Immature natural killer cell (primary cell): ENCODE measurements at regions not wholly inside any gene's neighbourhood (a gene's known extent, or its start where the extent isn't known, plus 50 kb on each side); places are given as distances from the start of the nearest gene placed in this dataset.
"Not testable (repeated sequence)": the region's sequence is repeated elsewhere in the genome, so short reads cannot be mapped to it uniquely, and the experiment has no call there.

Experiments used
- DNase-seq, 3 donors: peaks; one replicate each; pipeline ENCODE4 v3.0.0; 2022; ENCODE audit warnings: mixed read lengths in 1 of 3
- H3K27ac Mint-ChIP-seq, 6 donors: one replicate each; pipeline ENCODE4 v1.8.0; 2020; ENCODE audit warnings: mixed read lengths in 6 of 6, mild to moderate bottlenecking in 5 of 6, inconsistent platforms in 4 of 6, moderate library complexity in 3 of 6
- H3K27me3 Mint-ChIP-seq, 3 donors: one replicate each; pipeline ENCODE4 v1.8.0; 2020 to 2021; ENCODE audit warnings: low read depth in 3 of 3, mild to moderate bottlenecking in 3 of 3, mixed read lengths in 3 of 3, moderate library complexity in 3 of 3, inconsistent platforms in 1 of 3
- H3K36me3 Mint-ChIP-seq, 3 donors: one replicate each; pipeline ENCODE4 v1.8.0; 2020; ENCODE audit warnings: mixed read lengths in 3 of 3, inconsistent platforms in 2 of 3, mild to moderate bottlenecking in 2 of 3
- H3K4me1 Mint-ChIP-seq, 2 donors: one replicate each; pipeline ENCODE4 v1.8.0; 2020; ENCODE audit warnings: inconsistent platforms in 2 of 2, mild to moderate bottlenecking in 2 of 2, mixed read lengths in 2 of 2, moderate library complexity in 1 of 2
- H3K4me3 Mint-ChIP-seq, 5 donors: one replicate each; pipeline ENCODE4 v1.8.0; 2020; ENCODE audit warnings: mild to moderate bottlenecking in 5 of 5, mixed read lengths in 5 of 5, inconsistent platforms in 3 of 5, moderate library complexity in 3 of 5
- H3K9me3 Mint-ChIP-seq, 6 donors: one replicate each; pipeline ENCODE4 v1.8.0; 2020; ENCODE audit warnings: mild to moderate bottlenecking in 6 of 6, mixed read lengths in 6 of 6, inconsistent platforms in 4 of 6, moderate library complexity in 3 of 6

DNA sequence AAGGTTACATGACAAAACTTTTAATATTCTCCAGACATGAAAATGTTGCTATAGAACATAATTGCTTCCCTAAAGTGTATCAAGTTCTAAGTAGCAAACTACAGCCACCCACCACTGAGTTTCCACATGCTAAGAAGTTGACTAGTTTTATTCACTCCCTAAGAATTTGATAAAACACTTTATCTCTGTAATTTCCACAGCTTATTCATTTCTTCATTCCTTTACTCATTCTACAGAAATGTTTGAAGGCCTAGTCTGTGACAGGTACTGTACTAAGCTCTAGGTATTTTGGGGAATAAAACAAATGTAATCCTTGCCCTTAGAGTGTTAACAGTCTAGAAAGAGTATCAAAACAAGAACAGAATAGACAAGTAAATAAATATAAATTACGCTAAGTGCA lies 101.8 kb upstream of the DIAPH3 start:
- no peaks in the 10 kb centered on the region for H3K36me3 Mint-ChIP-seq
- no peak overlapping the region for H3K27ac Mint-ChIP-seq
- no peak overlapping the region for H3K4me3 Mint-ChIP-seq
- peaks cover 2 to 3% (median 2%) of the 10 kb centered on the region in 3 donors for H3K27me3 Mint-ChIP-seq
- H3K4me1 Mint-ChIP-seq = peaks cover 0 to 4% of the 10 kb centered on the region in 2 donors
- peaks cover 0 to 2% (median 0%) of the 10 kb centered on the region in 6 donors for H3K9me3 Mint-ChIP-seq
- DNase-seq = no peak

DNA sequence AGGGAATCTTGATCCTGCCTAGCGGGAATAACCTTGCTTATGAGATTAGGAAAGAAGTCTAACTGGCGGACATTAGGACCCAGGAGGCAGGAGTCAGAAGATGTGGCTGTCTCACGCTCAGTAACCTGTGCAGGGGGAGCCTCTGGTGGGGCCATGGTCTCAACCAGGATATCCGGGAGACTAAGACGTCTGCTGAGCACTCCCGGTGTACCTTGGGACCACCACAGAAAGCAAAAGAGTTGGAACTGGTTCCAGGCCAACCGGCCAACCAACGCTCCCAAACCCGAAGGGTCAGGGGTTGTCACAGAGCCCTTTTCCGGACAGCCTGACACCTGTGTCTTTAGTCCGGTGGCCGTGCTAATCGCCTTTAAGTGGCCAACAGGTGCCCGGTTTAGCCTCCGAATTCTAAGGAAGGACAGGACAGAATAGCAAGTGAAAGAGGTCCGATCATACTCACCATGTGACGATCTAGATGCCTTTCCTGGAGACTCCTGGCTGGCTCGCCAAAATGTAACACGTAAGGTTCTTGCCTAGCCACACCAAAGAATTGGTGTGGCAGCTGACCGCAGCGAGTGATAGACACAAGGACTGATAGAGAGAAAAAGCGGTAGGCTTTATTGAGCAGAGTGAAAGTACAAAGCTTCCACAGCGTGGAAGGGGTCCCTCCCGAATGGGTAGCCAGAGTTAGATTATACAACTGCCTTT lies 103.9 kb upstream of the DIAPH3 start:
- H3K9me3 Mint-ChIP-seq = peaks cover 0 to 2% (median 0%) of the 10 kb centered on the region in 6 donors
- no peaks in the 10 kb centered on the region for H3K36me3 Mint-ChIP-seq
- peaks cover 2 to 5% (median 2%) of the 10 kb centered on the region in 3 donors for H3K27me3 Mint-ChIP-seq
- H3K27ac Mint-ChIP-seq = no peak overlapping the region
- DNase-seq = peak; percentile 41 to 49 (median 42)
- H3K4me3 Mint-ChIP-seq = no peak overlapping the region
- H3K4me1 Mint-ChIP-seq = peaks cover 0 to 4% of the 10 kb centered on the region in 2 donors

DNA sequence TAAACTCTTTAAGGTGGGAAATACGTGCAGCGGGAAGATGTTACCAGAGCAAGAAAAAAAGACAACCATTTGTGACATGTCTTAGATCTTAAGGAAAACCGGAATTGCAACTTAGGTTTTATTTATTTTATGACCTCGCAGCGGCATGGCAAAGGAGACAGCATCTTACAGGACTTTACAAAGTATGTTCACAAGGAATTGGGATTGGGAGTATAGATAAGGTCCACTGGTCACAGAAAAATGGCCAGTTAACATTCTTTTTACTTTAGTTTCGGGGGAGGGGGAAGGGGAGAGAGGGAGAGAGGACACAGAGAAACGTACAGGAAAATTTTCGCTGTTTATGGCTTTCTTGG lies 104.5 kb upstream of the DIAPH3 start:
- no peaks in the 10 kb centered on the region for H3K36me3 Mint-ChIP-seq
- H3K4me3 Mint-ChIP-seq = no peak overlapping the region
- no peak for DNase-seq
- H3K9me3 Mint-ChIP-seq = no peaks in the 10 kb centered on the region
- H3K27ac Mint-ChIP-seq = no peak overlapping the region
- H3K4me1 Mint-ChIP-seq = peaks cover 0 to 4% of the 10 kb centered on the region in 2 donors
- H3K27me3 Mint-ChIP-seq = peaks cover 2 to 7% (median 2%) of the 10 kb centered on the region in 3 donors

DNA sequence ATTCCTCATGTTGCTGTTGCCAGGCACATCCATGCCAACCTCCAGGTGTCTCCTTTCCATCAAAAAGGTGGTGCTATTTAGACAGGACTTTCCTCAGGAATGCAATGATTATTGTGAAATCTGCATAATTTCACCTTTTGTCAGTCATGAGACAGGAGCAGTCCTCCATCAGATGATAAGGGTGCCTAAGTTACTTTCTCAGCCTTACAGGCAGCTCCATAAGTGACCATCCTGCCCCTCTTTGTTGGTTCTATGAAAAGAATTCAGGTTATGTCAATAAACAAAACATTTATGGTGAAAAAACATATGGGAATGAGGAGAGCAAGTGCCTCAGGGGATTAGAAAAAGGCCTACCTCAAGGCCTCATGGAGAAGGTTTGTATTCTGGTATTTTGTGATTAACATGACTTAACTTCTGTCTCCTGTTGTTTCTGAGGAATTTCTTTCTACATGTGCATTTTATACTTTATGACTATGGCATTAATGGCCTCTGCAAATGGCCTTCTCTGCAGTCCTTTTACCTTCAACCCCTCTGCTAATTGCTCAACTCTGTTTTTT lies 110.3 kb upstream of the DIAPH3 start:
- Mint-ChIP-seq H3K27ac (no peak overlapping the region), H3K36me3 (no peaks in the 10 kb centered on the region), H3K4me3 (no peak overlapping the region), H3K27me3 (peaks cover 0 to 6% (median 4%) of the 10 kb centered on the region in 3 donors), H3K4me1 (no peaks in the 10 kb centered on the region), H3K9me3 (no peaks in the 10 kb centered on the region)
- DNase-seq = no peak

DNA sequence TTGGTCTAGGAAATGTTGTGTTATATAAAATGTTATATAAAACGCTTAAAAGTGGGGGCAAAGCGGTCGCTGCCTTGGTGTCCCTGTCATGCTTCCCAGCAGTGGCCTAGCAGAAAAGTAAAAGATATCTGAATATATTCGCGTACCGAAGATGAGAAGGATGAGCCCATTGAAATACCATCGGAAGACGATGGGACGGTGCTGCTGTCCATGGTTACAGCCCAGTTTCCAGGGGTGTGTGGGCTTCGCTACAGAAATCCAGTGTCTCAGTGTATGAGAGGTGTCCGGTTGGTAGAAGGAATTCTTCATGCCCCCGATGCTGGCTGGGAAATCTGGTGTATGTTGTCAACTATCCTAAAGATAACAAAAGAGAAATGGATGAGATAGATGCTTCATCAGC lies 110.9 kb upstream of the DIAPH3 start:
- Mint-ChIP-seq H3K4me3 (no peak overlapping the region), H3K9me3 (no peaks in the 10 kb centered on the region), H3K36me3 (no peaks in the 10 kb centered on the region), H3K27ac (no peak overlapping the region), H3K27me3 (peaks cover 0 to 6% (median 4%) of the 10 kb centered on the region in 3 donors), H3K4me1 (no peaks in the 10 kb centered on the region)
- no peak for DNase-seq

DNA sequence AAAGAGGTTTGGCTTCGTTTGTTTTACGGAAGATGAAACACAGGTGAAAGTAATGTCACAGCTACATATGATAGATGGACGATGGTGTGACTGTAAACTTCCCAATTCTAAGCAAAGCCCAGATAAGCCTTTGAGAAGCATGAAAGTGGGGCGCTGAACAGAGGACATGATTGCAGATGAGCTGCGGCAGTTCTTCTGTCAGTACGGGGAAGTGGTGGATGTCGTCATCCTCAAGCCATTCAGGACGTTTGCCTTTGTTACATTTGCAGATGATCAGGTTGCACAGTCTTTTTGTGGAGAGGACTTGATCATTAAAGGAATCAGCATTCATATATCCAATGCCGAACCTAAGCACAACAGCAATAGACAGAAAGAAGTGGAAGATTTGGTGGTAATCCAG lies 111.5 kb upstream of the DIAPH3 start:
- Mint-ChIP-seq H3K27ac (no peak overlapping the region), H3K4me1 (no peaks in the 10 kb centered on the region), H3K27me3 (peaks cover 2 to 6% (median 5%) of the 10 kb centered on the region in 3 donors), H3K36me3 (no peaks in the 10 kb centered on the region), H3K9me3 (no peaks in the 10 kb centered on the region), H3K4me3 (no peak overlapping the region)
- DNase-seq = no peak

DNA sequence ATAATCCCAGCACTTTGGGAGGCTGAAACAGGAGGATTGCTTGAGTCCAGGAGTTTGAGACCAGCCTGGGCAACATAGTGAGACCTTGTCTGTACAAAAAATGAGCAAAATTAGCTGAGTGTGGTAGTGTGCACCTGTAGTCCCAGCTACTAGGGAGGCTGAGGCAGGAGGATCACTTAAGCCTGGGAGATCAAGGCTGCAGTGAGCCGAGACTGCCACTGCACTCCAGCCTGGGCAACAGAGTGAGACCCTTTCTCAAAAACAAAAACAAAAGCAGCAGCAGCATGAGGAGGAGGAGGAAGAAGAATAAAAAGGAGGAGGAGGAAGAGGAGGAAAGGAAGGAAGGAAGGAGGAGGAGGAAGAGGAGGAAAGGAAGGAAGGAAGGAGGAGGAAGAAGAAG lies 116.5 kb upstream of the TDRD3 start:
- not testable (repeated sequence) for H3K9me3 Mint-ChIP-seq, DNase-seq, H3K4me3 Mint-ChIP-seq, H3K27ac Mint-ChIP-seq, H3K4me1 Mint-ChIP-seq, H3K27me3 Mint-ChIP-seq, H3K36me3 Mint-ChIP-seq

DNA sequence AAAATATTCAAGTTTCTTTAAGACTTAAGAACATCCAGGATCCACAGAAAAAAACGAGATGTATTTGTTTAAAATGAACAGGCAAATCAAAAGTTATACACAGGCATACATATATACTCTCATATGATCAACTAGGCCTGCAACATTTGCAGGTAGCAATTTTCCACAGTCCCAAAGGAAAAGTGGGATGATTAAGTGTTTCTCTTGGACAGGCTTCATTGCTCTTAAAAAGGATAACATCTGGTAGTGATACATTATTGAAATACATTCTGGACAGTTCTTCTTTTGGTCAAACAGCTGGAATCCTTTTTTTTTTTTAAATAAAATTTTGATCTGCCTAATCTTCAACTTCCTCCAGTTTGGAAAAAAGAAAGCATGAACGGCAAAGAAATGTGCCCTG lies 114.8 kb upstream of the TDRD3 start:
- peaks cover 0 to 3% (median 0%) of the 10 kb centered on the region in 6 donors for H3K9me3 Mint-ChIP-seq
- DNase-seq = no peak
- H3K27me3 Mint-ChIP-seq = peaks cover 3 to 11% (median 9%) of the 10 kb centered on the region in 3 donors
- no peak overlapping the region for H3K27ac Mint-ChIP-seq
- H3K36me3 Mint-ChIP-seq = no peaks in the 10 kb centered on the region
- no peaks in the 10 kb centered on the region for H3K4me1 Mint-ChIP-seq
- H3K4me3 Mint-ChIP-seq = no peak overlapping the region

DNA sequence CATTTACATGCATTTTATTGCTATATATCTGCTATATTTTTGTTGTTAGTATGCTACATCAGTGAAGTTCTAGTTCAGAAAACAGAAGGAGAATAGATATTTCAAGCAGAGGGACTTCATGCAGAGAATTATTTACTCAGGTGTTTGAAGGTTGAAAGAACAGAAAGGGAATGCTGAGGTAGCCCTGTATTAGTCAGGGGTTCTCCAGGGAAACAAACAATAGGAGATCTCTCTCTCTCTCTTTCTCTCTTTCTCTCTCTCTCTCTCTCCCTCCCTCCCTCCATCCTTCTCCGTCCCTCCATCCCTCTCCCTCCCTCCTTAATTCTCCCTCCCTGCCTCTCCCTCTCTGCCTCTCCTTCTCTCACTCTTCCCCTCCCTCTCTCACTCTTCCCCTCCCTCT lies 114.3 kb upstream of the TDRD3 start:
- Mint-ChIP-seq H3K27ac (no peak overlapping the region), H3K4me1 (no peaks in the 10 kb centered on the region)

DNA sequence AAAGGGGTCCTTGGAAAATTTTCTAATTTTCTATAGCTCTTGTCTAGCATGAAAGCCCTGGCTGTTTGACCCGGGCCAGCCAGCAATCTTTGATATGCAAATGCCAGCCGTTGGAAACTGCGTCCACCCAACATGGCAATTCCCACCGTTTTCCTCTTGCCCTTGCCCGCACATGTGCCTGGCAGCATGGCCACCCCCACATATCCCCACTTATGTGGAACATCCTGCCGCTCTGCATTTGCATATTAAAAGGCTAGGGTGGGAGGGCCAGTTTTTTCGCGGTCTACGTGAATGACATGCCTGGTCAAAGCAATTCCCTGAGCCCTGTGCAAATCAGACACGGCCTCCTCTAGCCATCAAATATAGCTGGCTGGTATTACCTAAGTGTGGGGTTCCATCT lies 110.3 kb upstream of the TDRD3 start:
- Mint-ChIP-seq H3K4me1 (peaks cover 12 to 17% of the 10 kb centered on the region in 2 donors), H3K4me3 (no peak overlapping the region), H3K9me3 (no peaks in the 10 kb centered on the region), H3K27me3 (peaks cover 3 to 6% (median 6%) of the 10 kb centered on the region in 3 donors), H3K27ac (no peak overlapping the region), H3K36me3 (no peaks in the 10 kb centered on the region)
- DNase-seq = no peak

More for the DNA sequence above, 114.3 kb upstream of the TDRD3 start:
- peaks cover 0 to 3% (median 0%) of the 10 kb centered on the region in 6 donors for H3K9me3 Mint-ChIP-seq
- no peak for DNase-seq
- H3K36me3 Mint-ChIP-seq = no peaks in the 10 kb centered on the region
- no peak overlapping the region for H3K4me3 Mint-ChIP-seq
- H3K27me3 Mint-ChIP-seq = peaks cover 3 to 11% (median 9%) of the 10 kb centered on the region in 3 donors

DNA sequence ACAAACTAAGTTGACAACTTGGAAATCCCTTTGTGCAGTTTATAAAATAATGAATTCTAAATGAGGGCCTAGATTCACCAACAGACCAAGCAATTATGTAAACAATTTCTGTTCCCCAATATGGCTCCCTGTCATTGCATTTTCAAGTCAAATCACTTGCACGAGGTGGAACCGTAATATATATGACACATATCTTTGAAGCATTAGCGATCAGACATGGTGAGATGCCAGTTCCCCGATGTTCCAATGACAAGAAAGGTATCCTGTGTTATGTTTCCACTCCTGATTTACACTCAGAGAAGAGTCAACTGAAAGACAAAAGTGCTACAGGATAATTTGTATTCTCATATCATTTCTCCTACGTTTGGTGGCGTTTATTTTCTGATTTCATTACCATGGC lies 108.5 kb upstream of the TDRD3 start:
- Mint-ChIP-seq H3K4me3 (no peak overlapping the region), H3K9me3 (no peaks in the 10 kb centered on the region), H3K4me1 (peaks cover 12 to 17% of the 10 kb centered on the region in 2 donors), H3K27me3 (peaks cover 3 to 6% (median 6%) of the 10 kb centered on the region in 3 donors), H3K27ac (no peak overlapping the region), H3K36me3 (no peaks in the 10 kb centered on the region)
- no peak for DNase-seq

DNA sequence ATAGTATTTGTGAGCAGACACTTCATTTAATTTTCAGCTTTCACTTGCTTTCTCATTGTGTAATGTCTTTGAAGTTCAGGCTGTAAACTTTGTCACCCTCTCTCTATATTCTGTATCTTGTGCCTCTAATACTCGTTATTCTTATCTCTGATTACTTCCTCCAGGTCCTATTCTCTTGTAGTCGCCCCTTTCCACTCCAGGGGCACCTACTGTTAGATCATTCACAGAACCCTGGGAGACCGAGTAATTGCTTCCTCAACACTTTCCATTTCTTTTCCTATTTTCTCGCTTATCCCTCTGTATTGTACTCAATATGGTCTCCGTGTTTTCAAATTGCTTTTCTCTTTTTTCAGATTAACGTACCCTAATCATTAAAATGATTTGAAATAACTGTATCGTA lies 93.9 kb upstream of the TDRD3 start:
- Mint-ChIP-seq H3K4me3 (no peak overlapping the region), H3K4me1 (no peaks in the 10 kb centered on the region), H3K36me3 (peaks cover 0 to 3% (median 0%) of the 10 kb centered on the region in 3 donors), H3K27me3 (peaks cover 2 to 4% (median 4%) of the 10 kb centered on the region in 3 donors), H3K27ac (no peak overlapping the region), H3K9me3 (peaks cover 0 to 8% (median 0%) of the 10 kb centered on the region in 6 donors)
- DNase-seq = no peak

DNA sequence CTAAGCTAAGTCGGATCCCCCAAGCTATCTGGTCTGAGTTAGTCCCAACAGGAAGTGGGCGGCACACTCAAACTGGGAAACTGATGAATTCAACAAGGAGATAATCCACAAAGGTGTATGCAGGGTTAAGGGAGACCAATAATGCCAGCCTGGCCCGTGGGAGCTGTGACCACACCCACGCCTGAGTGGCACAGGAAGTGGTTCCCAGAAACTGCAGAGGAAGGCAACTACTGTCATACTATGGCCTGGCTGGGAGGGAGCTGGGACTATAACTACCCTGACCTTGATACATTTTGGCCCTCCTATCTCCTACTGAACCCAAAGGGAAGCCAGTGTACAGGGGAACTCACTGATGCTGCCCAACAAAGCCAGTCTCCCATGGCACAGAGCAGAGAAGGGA lies 85.5 kb upstream of the TDRD3 start:
- Mint-ChIP-seq H3K27ac (no peak overlapping the region), H3K27me3 (no peaks in the 10 kb centered on the region), H3K4me1 (peaks cover 12 to 14% of the 10 kb centered on the region in 2 donors), H3K36me3 (peaks cover 0 to 3% (median 0%) of the 10 kb centered on the region in 3 donors), H3K9me3 (peaks cover 0 to 1% (median 0%) of the 10 kb centered on the region in 6 donors), H3K4me3 (peak overlapping the region in 2 of 5 donors; percentile 12 to 20)
- no peak for DNase-seq

DNA sequence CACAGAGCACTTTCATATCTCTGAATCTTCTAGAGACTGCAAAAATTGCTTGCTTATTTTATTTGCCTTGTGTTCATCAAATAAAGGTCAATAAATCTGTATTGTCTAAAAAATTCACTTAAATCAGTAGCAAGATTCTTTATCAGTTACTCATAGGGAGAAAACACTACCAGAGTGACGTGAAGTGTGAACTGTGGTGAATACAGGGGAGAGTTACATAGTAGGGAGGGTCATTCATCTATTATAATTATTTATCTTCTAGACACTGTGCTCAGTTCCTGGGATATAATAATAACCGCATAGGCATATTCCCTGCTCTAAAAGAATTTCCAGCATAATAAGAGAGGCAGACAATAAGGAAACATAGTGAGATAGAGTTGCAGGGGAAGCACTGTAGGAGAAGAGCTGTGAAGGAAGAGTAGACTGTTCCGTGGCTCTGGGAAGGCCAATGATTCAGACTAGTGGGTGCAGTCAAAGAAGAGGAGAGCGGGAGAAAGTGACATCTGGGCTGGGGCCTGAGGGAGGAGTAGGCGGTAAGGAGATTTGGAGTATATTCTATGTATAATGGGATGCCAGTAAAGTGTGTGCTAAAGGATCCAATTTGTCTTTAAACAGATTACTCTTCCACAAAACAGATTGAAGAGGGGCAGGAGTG lies 84.0 kb upstream of the TDRD3 start:
- no peaks in the 10 kb centered on the region for H3K27me3 Mint-ChIP-seq
- no peaks in the 10 kb centered on the region for H3K9me3 Mint-ChIP-seq
- peaks cover 12 to 14% of the 10 kb centered on the region in 2 donors for H3K4me1 Mint-ChIP-seq
- no peak overlapping the region for H3K27ac Mint-ChIP-seq
- no peak for DNase-seq
- no peaks in the 10 kb centered on the region for H3K36me3 Mint-ChIP-seq
- no peak overlapping the region for H3K4me3 Mint-ChIP-seq
